ENCODE measurements at regions not wholly inside any gene's neighbourhood (a gene's known extent, or its start where the extent isn't known, plus 50 kb on each side); places are given as distances from the start of the nearest gene placed in this dataset.

DNA sequence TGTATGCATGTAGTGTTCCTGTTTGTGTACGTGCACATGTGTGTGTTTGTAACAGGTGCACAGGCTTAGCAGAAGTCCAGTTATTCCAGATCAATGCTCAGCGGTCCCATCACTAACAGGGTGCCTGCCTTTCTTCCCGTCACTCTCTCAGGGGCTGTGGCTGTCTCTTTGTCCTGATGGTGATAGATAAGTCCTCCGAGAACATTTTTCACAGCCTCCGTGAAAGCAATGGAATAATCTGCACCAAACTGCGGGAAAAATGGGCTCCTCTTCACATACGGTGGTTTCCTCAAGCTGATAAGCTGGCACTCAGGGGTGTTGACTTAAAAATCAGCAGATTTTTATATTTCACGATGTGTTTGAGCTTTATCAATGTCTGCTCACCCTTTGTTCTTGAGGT lies 342.3 kb downstream of the TMEM114 start:
- TF ChIP-seq, protein P1, sequence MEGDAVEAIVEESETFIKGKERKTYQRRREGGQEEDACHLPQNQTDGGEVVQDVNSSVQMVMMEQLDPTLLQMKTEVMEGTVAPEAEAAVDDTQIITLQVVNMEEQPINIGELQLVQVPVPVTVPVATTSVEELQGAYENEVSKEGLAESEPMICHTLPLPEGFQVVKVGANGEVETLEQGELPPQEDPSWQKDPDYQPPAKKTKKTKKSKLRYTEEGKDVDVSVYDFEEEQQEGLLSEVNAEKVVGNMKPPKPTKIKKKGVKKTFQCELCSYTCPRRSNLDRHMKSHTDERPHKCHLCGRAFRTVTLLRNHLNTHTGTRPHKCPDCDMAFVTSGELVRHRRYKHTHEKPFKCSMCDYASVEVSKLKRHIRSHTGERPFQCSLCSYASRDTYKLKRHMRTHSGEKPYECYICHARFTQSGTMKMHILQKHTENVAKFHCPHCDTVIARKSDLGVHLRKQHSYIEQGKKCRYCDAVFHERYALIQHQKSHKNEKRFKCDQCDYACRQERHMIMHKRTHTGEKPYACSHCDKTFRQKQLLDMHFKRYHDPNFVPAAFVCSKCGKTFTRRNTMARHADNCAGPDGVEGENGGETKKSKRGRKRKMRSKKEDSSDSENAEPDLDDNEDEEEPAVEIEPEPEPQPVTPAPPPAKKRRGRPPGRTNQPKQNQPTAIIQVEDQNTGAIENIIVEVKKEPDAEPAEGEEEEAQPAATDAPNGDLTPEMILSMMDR (IDR thresholded peaks at IDR 0.05): no peak
- TF ChIP-seq RAD21 (conservative IDR thresholded peaks at IDR 0.05 in 1 of 2, IDR thresholded peaks at IDR 0.05 in 1 of 2) (no peak), SMC3 (IDR thresholded peaks at IDR 0.05) (no peak)
- TF ChIP-seq, protein P2, sequence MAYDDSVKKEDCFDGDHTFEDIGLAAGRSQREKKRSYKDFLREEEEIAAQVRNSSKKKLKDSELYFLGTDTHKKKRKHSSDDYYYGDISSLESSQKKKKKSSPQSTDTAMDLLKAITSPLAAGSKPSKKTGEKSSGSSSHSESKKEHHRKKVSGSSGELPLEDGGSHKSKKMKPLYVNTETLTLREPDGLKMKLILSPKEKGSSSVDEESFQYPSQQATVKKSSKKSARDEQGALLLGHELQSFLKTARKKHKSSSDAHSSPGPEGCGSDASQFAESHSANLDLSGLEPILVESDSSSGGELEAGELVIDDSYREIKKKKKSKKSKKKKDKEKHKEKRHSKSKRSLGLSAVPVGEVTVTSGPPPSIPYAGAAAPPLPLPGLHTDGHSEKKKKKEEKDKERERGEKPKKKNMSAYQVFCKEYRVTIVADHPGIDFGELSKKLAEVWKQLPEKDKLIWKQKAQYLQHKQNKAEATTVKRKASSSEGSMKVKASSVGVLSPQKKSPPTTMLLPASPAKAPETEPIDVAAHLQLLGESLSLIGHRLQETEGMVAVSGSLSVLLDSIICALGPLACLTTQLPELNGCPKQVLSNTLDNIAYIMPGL (CRISPR knock-in tag; IDR thresholded peaks at IDR 0.05; ENCODE audit: borderline replicate concordance): no peak

Data from A549 (cell line).